HepG2 (cell line): ENCODE measurements at regions not wholly inside any gene's neighbourhood (a gene's known extent, or its start where the extent isn't known, plus 50 kb on each side); places are given as distances from the start of the nearest gene placed in this dataset.

ENCODE experiments used
- ATAC-seq: fragments of 200-7000 bp; cut with Tn5 transposase; 3 replicates; pipeline ENCODE4 v1.9.1; 2020; ENCODE audit warnings: mild to moderate bottlenecking, moderate library complexity
- BruUV-seq: library from RNA; stranded (reverse); fragments of 400-500 nt; replicated peaks from 2 replicates; lab custom pipeline; 2021; lab: Mats Ljungman, UMichigan
- CTCF ChIA-PET: fragments of 300-600 bp; formaldehyde crosslinking; extraction: SDS; loops from one replicate; lab custom pipeline; 2021; ENCODE audit warnings: low total read pairs, inconsistent platforms, low intra/inter-chr PET ratio; lab: Yijun Ruan, JAX
- POLR2A ChIA-PET: fragments of 350-600 bp; sonication (Branson Sonifier 250); formaldehyde crosslinking; loops from one replicate; lab custom pipeline; 2020; ENCODE audit warnings: antibody characterized with exemption, inconsistent platforms; lab: Yijun Ruan, JAX
- DNase-seq: peaks from one replicate; pipeline ENCODE4 v3.0.0-alpha.2; 2015; ENCODE audit warnings: low spot score
- FAIRE-seq: peaks from 3 replicates; lab custom pipeline; 2011; peaks lifted over from hg19 to GRCh38; lab: Jason Lieb, UNC
- H2AFZ ChIP-seq: one replicate; pipeline ENCODE4 v1.6.1; 2011; ENCODE audit warnings: low read length, inconsistent platforms
- H3K27ac ChIP-seq: fragments of 300-600 bp; 3 replicates; pipeline ENCODE4 v1.8.0; 2011; ENCODE audit warnings: mixed run types, mild to moderate bottlenecking, mixed read lengths, low read length, inconsistent platforms; ENCODE audit not compliant: insufficient read depth; ENCODE audit errors: extremely low read length
- H3K27me3 ChIP-seq, 2 experiments: fragments of 200-600 bp in 1 of 2; 2 replicates in 1 of 2; 3 replicates in 1 of 2; pipeline versions ENCODE4 v1.6.0 to v1.8.0; 2011; ENCODE audit warnings: low read length in 2 of 2, mild to moderate bottlenecking in 2 of 2, moderate library complexity in 2 of 2, inconsistent platforms in 1 of 2; ENCODE audit not compliant: insufficient read depth in 2 of 2, control insufficient read depth in 1 of 2
- H3K36me3 ChIP-seq, 2 experiments: fragments of 200-600 bp in 1 of 2; replicated peaks in 1 of 2; 2 replicates in 1 of 2; 3 replicates in 1 of 2; pipeline versions ENCODE4 v1.5.1 to v1.8.0; 2011; ENCODE audit warnings: low read length in 2 of 2, inconsistent platforms in 1 of 2; ENCODE audit not compliant: insufficient read depth in 2 of 2, control insufficient read depth in 1 of 2
- H3K4me1 ChIP-seq: 2 replicates; pipeline ENCODE4 v1.5.1; 2012; ENCODE audit warnings: low read length, inconsistent platforms; ENCODE audit not compliant: insufficient read depth
- H3K4me2 ChIP-seq: 2 replicates; pipeline ENCODE4 v1.6.0; 2011; ENCODE audit warnings: low read depth, low read length, inconsistent platforms
- H3K4me3 ChIP-seq, 3 experiments: fragments of 200-600 bp in 1 of 3; sonication (generic), shearing (Covaris generic) in 1 of 3; replicated peaks in 1 of 3; 2 replicates each; pipeline ENCODE4 v1.5.1; 2011 to 2016; ENCODE audit warnings: low read length in 3 of 3, inconsistent platforms in 2 of 3, low read depth in 2 of 3, mild to moderate bottlenecking in 2 of 3, control low read depth in 1 of 3, mixed read lengths in 1 of 3; ENCODE audit not compliant: insufficient read depth in 1 of 3
- H3K79me2 ChIP-seq: one replicate; pipeline ENCODE4 v1.6.1; 2011; ENCODE audit warnings: low read length, inconsistent platforms; ENCODE audit not compliant: insufficient read depth
- H3K9ac ChIP-seq: 2 replicates; pipeline ENCODE4 v1.6.0; 2011; ENCODE audit warnings: mild to moderate bottlenecking, low read depth, low read length, inconsistent platforms; ENCODE audit not compliant: insufficient read depth
- H3K9me3 ChIP-seq: 2 replicates; pipeline ENCODE4 v1.5.1; 2012; ENCODE audit warnings: mild to moderate bottlenecking, low read length
- H4K20me1 ChIP-seq: 2 replicates; pipeline ENCODE4 v1.6.0; 2011; ENCODE audit warnings: inconsistent platforms, mild to moderate bottlenecking, low read length, moderate library complexity; ENCODE audit not compliant: insufficient read depth
- ESRRA ChIP-seq: sonication (generic); formaldehyde crosslinking; IDR thresholded peaks from 2 replicates; pipeline ENCODE4 v1.5.1; 2020; ENCODE audit warnings: mild to moderate bottlenecking, low read depth, missing genetic modification reagents
- FOXC1 ChIP-seq: sonication (generic); formaldehyde crosslinking; IDR thresholded peaks from 2 replicates; pipeline ENCODE4 v1.8.0; 2022; ENCODE audit warnings: mild to moderate bottlenecking, missing genetic modification reagents, borderline replicate concordance
- FOXK1 ChIP-seq: sonication (generic); formaldehyde crosslinking; IDR thresholded peaks from 2 replicates; pipeline ENCODE4 v1.4.0; 2020; ENCODE audit warnings: low read depth, missing genetic modification reagents, borderline replicate concordance
- SALL1 ChIP-seq: sonication (generic); formaldehyde crosslinking; IDR thresholded peaks from 2 replicates; pipeline ENCODE4 v1.8.0; 2022; ENCODE audit warnings: mild to moderate bottlenecking, missing genetic modification reagents
- SOX13 ChIP-seq, 3 experiments: fragments of 450-650 bp in 1 of 3; sonication (generic) in 1 of 3; formaldehyde crosslinking in 1 of 3; IDR thresholded peaks in 2 of 3; conservative IDR thresholded peaks in 1 of 3; 2 replicates each; pipeline versions ENCODE4 v1.5.0 to v1.6.1; 2016 to 2020; ENCODE audit warnings: antibody characterized with exemption in 1 of 3, mild to moderate bottlenecking in 1 of 3, missing compliant biosample characterization in 1 of 3, missing genetic modification reagents in 1 of 3, moderate library complexity in 1 of 3
- TAF1 ChIP-seq: sonication (generic); formaldehyde crosslinking; IDR thresholded peaks from 2 replicates; pipeline ENCODE4 v1.4.0; 2020; ENCODE audit warnings: missing genetic modification reagents
- TBP ChIP-seq: sonication (generic); formaldehyde crosslinking; IDR thresholded peaks from 2 replicates; pipeline ENCODE4 v1.5.0; 2020; ENCODE audit warnings: missing genetic modification reagents
- ZC3H13 ChIP-seq: sonication (generic); formaldehyde crosslinking; IDR thresholded peaks from 2 replicates; pipeline ENCODE4 v1.8.1; 2023; ENCODE audit warnings: mild to moderate bottlenecking, missing genetic modification reagents, moderate library complexity
- ZKSCAN1 ChIP-seq: fragments of 150-350 bp; IDR thresholded peaks from 2 replicates; pipeline ENCODE4 v1.6.1; 2014; ENCODE audit warnings: low read length
- ZNF549 ChIP-seq: sonication (generic); formaldehyde crosslinking; IDR thresholded peaks from 2 replicates; pipeline ENCODE4 v1.5.0; 2020; ENCODE audit warnings: missing genetic modification reagents
- ZNF550 ChIP-seq: sonication (generic); formaldehyde crosslinking; IDR thresholded peaks from 2 replicates; pipeline ENCODE4 v1.4.0; 2020; ENCODE audit warnings: mild to moderate bottlenecking, missing genetic modification reagents, borderline replicate concordance
- ZNF564 ChIP-seq: sonication (generic); formaldehyde crosslinking; IDR thresholded peaks from 2 replicates; pipeline ENCODE4 v1.8.1; 2023; ENCODE audit warnings: mild to moderate bottlenecking, missing genetic modification reagents
- ZNF777 ChIP-seq: sonication (generic); formaldehyde crosslinking; IDR thresholded peaks from 2 replicates; pipeline ENCODE4 v1.4.0; 2020; ENCODE audit warnings: missing genetic modification reagents
- WGBS: methylation state at CpG from one replicate; pipeline ENCODE4 v1.1.6; 2017; ENCODE audit warnings: low lambda C conversion rate; 5-methylcytosine and 5-hydroxymethylcytosine counted together
- in situ Hi-C: cut with HindIII; loops from 2 replicates; pipeline ENCODE4 v1.10.0; 2017; ENCODE audit warnings: low pct_unique_long_range_greater_than_20kb; ENCODE audit not compliant: extremely low pct_ligation_motif_present
- intact Hi-C: fragments of 100-400 bp; cut with micrococcal nuclease; formaldehyde crosslinking; loops from one replicate; pipeline ENCODE4 v1.10.0; 2022; ENCODE audit not compliant: unreplicated experiment
- TF ChIP-seq, protein P1 (sequence below): fragments of 450-650 bp; IDR thresholded peaks from 2 replicates; pipeline ENCODE4 v1.6.1; 2017; ENCODE audit warnings: mild to moderate bottlenecking
- TF ChIP-seq, protein P2 (sequence below): sonication (generic); formaldehyde crosslinking; conservative IDR thresholded peaks from 2 replicates; pipeline ENCODE4 v1.4.0; 2020; ENCODE audit warnings: missing genetic modification reagents
- TF ChIP-seq, protein P3 (sequence below): sonication (generic); formaldehyde crosslinking; conservative IDR thresholded peaks from 2 replicates; pipeline ENCODE4 v1.4.0; 2020; ENCODE audit warnings: mild to moderate bottlenecking, missing genetic modification reagents, moderate library complexity

DNA sequence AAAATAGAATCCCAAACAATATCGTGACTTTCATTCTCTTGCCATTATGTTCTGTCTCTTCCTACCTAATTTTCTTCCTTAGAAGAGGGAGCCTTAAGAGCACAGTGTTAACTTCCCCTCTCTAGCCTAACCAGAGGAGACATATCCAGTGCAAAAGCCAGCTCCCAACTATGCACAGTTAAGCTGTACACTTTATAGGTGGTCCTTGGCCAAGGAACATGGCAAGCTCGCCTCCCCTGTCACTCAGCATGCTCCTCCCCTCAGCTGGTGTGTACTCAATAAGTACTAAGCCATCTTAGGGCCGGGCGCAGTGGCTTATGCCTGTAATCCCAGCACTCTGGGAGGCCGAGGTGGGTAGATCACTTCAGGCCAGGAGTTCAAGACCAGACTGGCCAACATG lies 255.1 kb upstream of the TMPO start (continued):
- TF ChIP-seq, protein P1, sequence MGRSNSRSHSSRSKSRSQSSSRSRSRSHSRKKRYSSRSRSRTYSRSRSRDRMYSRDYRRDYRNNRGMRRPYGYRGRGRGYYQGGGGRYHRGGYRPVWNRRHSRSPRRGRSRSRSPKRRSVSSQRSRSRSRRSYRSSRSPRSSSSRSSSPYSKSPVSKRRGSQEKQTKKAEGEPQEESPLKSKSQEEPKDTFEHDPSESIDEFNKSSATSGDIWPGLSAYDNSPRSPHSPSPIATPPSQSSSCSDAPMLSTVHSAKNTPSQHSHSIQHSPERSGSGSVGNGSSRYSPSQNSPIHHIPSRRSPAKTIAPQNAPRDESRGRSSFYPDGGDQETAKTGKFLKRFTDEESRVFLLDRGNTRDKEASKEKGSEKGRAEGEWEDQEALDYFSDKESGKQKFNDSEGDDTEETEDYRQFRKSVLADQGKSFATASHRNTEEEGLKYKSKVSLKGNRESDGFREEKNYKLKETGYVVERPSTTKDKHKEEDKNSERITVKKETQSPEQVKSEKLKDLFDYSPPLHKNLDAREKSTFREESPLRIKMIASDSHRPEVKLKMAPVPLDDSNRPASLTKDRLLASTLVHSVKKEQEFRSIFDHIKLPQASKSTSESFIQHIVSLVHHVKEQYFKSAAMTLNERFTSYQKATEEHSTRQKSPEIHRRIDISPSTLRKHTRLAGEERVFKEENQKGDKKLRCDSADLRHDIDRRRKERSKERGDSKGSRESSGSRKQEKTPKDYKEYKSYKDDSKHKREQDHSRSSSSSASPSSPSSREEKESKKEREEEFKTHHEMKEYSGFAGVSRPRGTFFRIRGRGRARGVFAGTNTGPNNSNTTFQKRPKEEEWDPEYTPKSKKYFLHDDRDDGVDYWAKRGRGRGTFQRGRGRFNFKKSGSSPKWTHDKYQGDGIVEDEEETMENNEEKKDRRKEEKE: no peak
- TF ChIP-seq TAF1: no peak

DNA sequence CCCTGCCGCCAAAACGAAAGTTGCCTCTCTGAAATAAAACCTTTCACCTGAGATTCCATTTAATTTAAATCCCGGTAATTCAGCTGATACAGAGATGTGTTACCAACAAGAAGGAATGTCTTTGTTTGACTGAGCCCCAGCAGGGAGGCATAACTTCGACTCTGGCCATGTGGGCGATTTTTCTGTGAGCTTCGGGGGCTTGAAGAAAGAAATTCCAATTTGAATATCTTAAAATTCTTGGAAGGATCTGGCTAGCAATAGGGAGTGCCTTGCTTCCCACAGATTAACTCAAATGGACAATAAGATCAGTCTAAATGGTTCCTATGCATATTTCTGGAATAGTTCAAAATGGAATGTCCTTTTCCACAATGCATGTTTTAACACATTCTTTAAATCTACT lies 252.5 kb upstream of the TMPO start:
- Histone ChIP-seq H3K9me3 (no peaks in the 10 kb centered on the region), H3K27me3 (no peaks in the 10 kb centered on the region), H2AFZ (no peak overlapping the region), H3K4me2 (no peak overlapping the region), H3K36me3 (no peaks in the 10 kb centered on the region), H3K4me3 (no peak overlapping the region), H3K9ac (no peak overlapping the region), H4K20me1 (no peaks in the 10 kb centered on the region), H3K79me2 (no peaks in the 10 kb centered on the region), H3K27ac (no peak overlapping the region), H3K4me1 (no peaks in the 10 kb centered on the region)
- CTCF ChIA-PET: no interaction called here
- in situ Hi-C loops (no loop called here), intact Hi-C loops (no loop called here)
- FAIRE-seq (no peak), ATAC-seq (no peak), DNase-seq (no peak)
- BruUV-seq: no TSS peak
- POLR2A ChIA-PET: no interaction called here
- WGBS: 12% methylated on average over 6 of the region's 6 CpGs
- TF ChIP-seq FOXC1 (CRISPR knock-in tag): no peak
- TF ChIP-seq ZC3H13: no peak
- TF ChIP-seq FOXK1 (CRISPR knock-in tag): no peak
- TF ChIP-seq ZNF550 (CRISPR knock-in tag): no peak
- no peak for TF ChIP-seq ZKSCAN1
- TF ChIP-seq ZNF549 (CRISPR knock-in tag): no peak
- TF ChIP-seq, protein P2, sequence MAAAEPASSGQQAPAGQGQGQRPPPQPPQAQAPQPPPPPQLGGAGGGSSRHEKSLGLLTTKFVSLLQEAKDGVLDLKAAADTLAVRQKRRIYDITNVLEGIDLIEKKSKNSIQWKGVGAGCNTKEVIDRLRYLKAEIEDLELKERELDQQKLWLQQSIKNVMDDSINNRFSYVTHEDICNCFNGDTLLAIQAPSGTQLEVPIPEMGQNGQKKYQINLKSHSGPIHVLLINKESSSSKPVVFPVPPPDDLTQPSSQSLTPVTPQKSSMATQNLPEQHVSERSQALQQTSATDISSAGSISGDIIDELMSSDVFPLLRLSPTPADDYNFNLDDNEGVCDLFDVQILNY: no peak
- no peak for TF ChIP-seq SOX13 (IDR thresholded peaks at IDR 0.05)
- TF ChIP-seq SOX13 (CRISPR knock-in tag; conservative IDR thresholded peaks at IDR 0.05 in 1 of 2, IDR thresholded peaks at IDR 0.05 in 1 of 2): no peak
- no peak for TF ChIP-seq SALL1 (CRISPR knock-in tag)
- TF ChIP-seq TBP (CRISPR knock-in tag): no peak
- no peak for TF ChIP-seq ESRRA (CRISPR knock-in tag)
- TF ChIP-seq ZNF777 (CRISPR knock-in tag): no peak
- TF ChIP-seq ZNF564: no peak
- TF ChIP-seq, protein P3, sequence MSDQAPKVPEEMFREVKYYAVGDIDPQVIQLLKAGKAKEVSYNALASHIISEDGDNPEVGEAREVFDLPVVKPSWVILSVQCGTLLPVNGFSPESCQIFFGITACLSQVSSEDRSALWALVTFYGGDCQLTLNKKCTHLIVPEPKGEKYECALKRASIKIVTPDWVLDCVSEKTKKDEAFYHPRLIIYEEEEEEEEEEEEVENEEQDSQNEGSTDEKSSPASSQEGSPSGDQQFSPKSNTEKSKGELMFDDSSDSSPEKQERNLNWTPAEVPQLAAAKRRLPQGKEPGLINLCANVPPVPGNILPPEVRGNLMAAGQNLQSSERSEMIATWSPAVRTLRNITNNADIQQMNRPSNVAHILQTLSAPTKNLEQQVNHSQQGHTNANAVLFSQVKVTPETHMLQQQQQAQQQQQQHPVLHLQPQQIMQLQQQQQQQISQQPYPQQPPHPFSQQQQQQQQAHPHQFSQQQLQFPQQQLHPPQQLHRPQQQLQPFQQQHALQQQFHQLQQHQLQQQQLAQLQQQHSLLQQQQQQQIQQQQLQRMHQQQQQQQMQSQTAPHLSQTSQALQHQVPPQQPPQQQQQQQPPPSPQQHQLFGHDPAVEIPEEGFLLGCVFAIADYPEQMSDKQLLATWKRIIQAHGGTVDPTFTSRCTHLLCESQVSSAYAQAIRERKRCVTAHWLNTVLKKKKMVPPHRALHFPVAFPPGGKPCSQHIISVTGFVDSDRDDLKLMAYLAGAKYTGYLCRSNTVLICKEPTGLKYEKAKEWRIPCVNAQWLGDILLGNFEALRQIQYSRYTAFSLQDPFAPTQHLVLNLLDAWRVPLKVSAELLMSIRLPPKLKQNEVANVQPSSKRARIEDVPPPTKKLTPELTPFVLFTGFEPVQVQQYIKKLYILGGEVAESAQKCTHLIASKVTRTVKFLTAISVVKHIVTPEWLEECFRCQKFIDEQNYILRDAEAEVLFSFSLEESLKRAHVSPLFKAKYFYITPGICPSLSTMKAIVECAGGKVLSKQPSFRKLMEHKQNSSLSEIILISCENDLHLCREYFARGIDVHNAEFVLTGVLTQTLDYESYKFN (CRISPR knock-in tag): no peak
